ENCODE measurements at regions not wholly inside any gene's neighbourhood (a gene's known extent, or its start where the extent isn't known, plus 50 kb on each side); places are given as distances from the start of the nearest gene placed in this dataset.
A peak's percentile ranks its signal among the peaks of the same experiment; 100 is the strongest.

DNA sequence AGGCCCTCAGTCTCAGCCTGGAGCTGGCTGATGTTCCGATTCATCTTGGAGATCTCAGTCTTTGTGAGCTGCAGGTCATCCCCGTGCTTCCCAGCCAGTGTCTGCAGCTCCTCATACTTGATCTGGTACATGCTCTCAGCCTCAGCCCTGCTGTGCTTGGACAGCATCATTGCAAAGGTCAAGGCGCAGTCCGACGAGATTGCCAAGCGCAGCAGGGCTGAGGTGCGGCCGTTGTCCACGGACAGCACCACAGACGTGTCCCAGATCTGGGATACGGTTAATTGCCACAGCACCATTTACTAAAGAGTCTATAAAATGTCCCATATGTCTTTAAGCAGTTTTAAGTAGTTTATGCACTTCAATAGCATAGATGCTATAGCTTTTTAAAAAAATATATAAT is 965.7 kb downstream of the FSCB start:
- TF ChIP-seq, protein P1, sequence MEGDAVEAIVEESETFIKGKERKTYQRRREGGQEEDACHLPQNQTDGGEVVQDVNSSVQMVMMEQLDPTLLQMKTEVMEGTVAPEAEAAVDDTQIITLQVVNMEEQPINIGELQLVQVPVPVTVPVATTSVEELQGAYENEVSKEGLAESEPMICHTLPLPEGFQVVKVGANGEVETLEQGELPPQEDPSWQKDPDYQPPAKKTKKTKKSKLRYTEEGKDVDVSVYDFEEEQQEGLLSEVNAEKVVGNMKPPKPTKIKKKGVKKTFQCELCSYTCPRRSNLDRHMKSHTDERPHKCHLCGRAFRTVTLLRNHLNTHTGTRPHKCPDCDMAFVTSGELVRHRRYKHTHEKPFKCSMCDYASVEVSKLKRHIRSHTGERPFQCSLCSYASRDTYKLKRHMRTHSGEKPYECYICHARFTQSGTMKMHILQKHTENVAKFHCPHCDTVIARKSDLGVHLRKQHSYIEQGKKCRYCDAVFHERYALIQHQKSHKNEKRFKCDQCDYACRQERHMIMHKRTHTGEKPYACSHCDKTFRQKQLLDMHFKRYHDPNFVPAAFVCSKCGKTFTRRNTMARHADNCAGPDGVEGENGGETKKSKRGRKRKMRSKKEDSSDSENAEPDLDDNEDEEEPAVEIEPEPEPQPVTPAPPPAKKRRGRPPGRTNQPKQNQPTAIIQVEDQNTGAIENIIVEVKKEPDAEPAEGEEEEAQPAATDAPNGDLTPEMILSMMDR (conservative IDR thresholded peaks at IDR 0.05): peak; percentile 29; the same call in 1 of the 2 replicates
- no peak for TF ChIP-seq ZFX (IDR thresholded peaks at IDR 0.05)
